Ishikawa (cell line): ENCODE measurements at regions not wholly inside any gene's neighbourhood (a gene's known extent, or its start where the extent isn't known, plus 50 kb on each side); places are given as distances from the start of the nearest gene placed in this dataset.

ENCODE experiments used
- CEBPB ChIP-seq: IDR thresholded peaks from 2 replicates; pipeline ENCODE4 v1.6.1; 2012
- EGR1 ChIP-seq: IDR thresholded peaks from 2 replicates; pipeline ENCODE4 v1.6.1; 2012
- EP300 ChIP-seq: IDR thresholded peaks from 2 replicates; pipeline ENCODE4 v1.6.1; 2012; ENCODE audit warnings: borderline replicate concordance
- FOXM1 ChIP-seq: IDR thresholded peaks from 2 replicates; pipeline ENCODE4 v1.6.1; 2012; ENCODE audit warnings: low read depth, borderline replicate concordance
- NFIC ChIP-seq: IDR thresholded peaks from 2 replicates; pipeline ENCODE4 v1.6.1; 2012
- RAD21 ChIP-seq: IDR thresholded peaks from 2 replicates; pipeline ENCODE4 v1.6.1; 2012; ENCODE audit warnings: low read depth
- TAF1 ChIP-seq: IDR thresholded peaks from 2 replicates; pipeline ENCODE4 v1.6.1; 2012; ENCODE audit warnings: low read depth, mild to moderate bottlenecking
- TCF12 ChIP-seq: IDR thresholded peaks from 2 replicates; pipeline ENCODE4 v1.6.1; 2012; ENCODE audit warnings: low read depth
- TEAD4 ChIP-seq: IDR thresholded peaks from 2 replicates; pipeline ENCODE4 v1.6.1; 2012
- YY1 ChIP-seq: IDR thresholded peaks from 2 replicates; pipeline ENCODE4 v1.6.1; 2012; ENCODE audit warnings: low read depth
- ZBTB7A ChIP-seq: IDR thresholded peaks from 2 replicates; pipeline ENCODE4 v1.6.1; 2012; ENCODE audit warnings: low read depth
- TF ChIP-seq, protein P1 (sequence below): IDR thresholded peaks from 2 replicates; pipeline ENCODE4 v1.6.1; 2012; ENCODE audit warnings: low read depth, mild to moderate bottlenecking
- TF ChIP-seq, protein P2 (sequence below): IDR thresholded peaks from 2 replicates; pipeline ENCODE4 v1.6.1; 2012
- TF ChIP-seq, protein P3 (sequence below): IDR thresholded peaks from 2 replicates; pipeline ENCODE4 v1.6.1; 2012

DNA sequence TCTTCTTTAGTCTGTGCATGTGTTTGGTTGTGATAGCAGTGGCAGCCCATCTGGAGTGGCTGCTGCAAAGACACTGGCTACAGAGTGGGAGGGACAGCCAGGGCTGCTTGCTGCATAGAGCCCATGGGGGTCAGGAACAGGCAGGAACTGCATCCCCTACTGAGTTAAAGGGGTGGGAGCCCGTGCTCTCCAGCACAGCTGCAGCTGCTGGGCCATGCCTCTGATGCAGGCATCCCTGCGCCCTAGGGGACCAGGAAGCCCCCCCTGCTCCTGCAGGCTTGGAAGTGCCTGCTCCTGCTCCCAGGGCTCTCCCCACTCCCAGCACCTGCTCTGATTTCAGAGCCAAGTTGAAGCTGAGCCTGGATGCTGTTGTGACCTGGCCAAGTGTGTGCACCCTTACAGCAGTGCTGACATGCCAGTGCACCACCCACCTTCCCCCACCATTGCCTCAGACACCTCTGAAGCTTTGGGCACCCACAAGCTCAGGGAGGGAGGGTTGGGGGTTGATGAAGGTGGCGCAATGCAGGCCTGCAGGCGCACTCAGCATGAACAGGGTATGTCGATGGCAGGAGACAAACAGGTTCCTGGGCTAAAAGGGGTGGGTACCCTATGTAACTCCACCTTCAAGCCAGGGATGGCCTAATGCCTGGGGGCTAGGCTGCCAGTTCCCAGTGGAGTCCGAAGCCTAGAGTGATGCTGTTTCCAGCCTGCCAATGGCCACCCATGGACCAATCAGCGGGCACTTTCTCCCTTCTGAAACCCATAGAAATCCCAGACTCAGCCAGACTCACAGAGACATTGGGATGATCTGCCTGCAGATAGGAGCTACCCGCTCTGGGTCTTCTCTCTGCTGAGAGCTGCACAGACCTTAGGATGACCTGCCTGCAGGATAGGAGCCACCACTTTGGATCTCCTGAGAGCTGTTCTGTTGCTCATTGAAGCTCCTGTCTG, 919.9 kb upstream of the MIR17HG start:
- TF ChIP-seq CEBPB, result no peak
- no peak for TF ChIP-seq TEAD4
- no peak for TF ChIP-seq TCF12
- TF ChIP-seq, protein P1, sequence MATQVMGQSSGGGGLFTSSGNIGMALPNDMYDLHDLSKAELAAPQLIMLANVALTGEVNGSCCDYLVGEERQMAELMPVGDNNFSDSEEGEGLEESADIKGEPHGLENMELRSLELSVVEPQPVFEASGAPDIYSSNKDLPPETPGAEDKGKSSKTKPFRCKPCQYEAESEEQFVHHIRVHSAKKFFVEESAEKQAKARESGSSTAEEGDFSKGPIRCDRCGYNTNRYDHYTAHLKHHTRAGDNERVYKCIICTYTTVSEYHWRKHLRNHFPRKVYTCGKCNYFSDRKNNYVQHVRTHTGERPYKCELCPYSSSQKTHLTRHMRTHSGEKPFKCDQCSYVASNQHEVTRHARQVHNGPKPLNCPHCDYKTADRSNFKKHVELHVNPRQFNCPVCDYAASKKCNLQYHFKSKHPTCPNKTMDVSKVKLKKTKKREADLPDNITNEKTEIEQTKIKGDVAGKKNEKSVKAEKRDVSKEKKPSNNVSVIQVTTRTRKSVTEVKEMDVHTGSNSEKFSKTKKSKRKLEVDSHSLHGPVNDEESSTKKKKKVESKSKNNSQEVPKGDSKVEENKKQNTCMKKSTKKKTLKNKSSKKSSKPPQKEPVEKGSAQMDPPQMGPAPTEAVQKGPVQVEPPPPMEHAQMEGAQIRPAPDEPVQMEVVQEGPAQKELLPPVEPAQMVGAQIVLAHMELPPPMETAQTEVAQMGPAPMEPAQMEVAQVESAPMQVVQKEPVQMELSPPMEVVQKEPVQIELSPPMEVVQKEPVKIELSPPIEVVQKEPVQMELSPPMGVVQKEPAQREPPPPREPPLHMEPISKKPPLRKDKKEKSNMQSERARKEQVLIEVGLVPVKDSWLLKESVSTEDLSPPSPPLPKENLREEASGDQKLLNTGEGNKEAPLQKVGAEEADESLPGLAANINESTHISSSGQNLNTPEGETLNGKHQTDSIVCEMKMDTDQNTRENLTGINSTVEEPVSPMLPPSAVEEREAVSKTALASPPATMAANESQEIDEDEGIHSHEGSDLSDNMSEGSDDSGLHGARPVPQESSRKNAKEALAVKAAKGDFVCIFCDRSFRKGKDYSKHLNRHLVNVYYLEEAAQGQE, result no peak
- TF ChIP-seq YY1, result no peak
- no peak for TF ChIP-seq EGR1
- TF ChIP-seq RAD21, result no peak

DNA sequence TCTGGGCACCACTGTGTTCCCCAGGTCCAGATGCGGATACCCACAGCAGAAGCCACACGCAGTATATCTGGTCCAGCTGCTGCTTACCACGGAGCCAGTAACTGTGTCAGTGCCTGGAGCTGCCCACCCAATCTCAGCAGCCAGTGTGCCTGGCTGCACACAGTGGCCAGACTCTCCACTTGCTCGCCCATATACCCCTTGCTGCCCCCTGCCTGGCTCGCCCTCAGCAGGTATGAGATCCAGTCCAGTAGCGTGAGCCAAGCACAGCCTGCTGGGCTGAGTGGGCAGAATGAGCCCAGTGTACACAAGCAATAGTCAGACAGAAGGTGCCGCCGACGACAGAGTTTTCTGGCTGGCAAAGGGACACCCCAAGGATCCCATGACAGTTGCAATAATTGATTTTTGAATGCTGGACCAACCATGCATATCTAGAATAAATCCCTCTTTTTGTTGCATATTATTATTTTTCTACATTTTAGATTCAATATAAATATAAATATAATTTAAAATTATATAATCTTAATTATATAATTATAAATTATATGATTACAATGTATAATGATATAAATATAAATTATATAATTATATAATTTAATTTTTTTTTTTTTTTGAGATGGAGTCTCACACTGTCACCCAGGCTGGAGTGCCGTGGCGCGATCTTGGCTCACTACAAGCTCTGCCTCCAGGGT, 918.8 kb upstream of the MIR17HG start:
- TF ChIP-seq CEBPB (no peak), TCF12 (no peak), TAF1 (no peak), EP300 (no peak), TEAD4 (no peak), YY1 (no peak), RAD21 (no peak), EGR1 (no peak), ZBTB7A (no peak)
- TF ChIP-seq, protein P1, result no peak

DNA sequence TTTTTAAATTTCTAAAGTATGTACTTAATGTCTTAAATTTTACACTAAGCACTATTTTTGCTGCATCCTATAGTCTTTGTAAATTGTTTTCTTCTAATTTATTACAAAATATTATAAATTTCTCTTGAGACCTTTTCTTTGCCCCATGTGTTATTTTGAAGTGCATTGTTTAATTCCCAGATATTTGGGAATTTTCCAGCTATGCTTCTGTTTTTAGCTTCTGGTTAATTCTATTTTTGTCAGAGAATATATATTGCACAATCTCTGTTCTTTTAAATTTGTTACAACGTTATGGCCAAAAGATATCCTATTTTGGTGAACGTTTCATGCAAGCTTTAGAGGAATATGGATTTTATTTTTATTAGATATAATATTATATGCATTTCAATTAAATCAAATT, 917.4 kb upstream of the MIR17HG start:
- TF ChIP-seq, protein P1, result no peak
- TF ChIP-seq FOXM1 (no peak), CEBPB (no peak), EP300 (no peak), TEAD4 (no peak), RAD21 (no peak), EGR1 (no peak), TAF1 (no peak), YY1 (no peak), ZBTB7A (no peak), NFIC (no peak)
- TF ChIP-seq, protein P2, sequence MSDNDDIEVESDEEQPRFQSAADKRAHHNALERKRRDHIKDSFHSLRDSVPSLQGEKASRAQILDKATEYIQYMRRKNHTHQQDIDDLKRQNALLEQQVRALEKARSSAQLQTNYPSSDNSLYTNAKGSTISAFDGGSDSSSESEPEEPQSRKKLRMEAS, result no peak
- TF ChIP-seq, protein P3, sequence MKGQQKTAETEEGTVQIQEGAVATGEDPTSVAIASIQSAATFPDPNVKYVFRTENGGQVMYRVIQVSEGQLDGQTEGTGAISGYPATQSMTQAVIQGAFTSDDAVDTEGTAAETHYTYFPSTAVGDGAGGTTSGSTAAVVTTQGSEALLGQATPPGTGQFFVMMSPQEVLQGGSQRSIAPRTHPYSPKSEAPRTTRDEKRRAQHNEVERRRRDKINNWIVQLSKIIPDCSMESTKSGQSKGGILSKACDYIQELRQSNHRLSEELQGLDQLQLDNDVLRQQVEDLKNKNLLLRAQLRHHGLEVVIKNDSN, result no peak

DNA sequence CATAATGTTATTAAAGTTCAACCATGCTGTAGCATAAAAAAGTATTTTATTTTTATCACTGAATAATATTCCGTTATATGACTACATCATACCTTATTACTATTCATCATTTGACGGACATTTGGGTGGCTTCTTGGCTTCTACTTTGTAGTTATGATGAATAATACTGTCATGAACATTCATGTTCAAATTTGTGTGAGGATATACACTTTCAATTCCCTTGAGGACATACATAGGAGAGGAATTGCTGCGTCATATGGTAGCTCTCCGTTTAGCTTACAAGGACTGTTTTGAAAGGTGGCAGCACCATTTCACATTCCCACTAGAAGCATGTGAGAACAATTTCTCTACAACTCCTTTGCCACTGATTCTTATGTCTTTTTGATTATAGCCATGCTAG, 910.8 kb upstream of the MIR17HG start:
- TF ChIP-seq, protein P1, result no peak
- TF ChIP-seq, protein P2, result no peak
- TF ChIP-seq TEAD4, result no peak
- no peak for TF ChIP-seq EP300
